Panc1 (cell line): ENCODE measurements at regions not wholly inside any gene's neighbourhood (a gene's known extent, or its start where the extent isn't known, plus 50 kb on each side); places are given as distances from the start of the nearest gene placed in this dataset.

Source experiments
- POLR2AphosphoS5 ChIP-seq: IDR thresholded peaks from 2 replicates; pipeline ENCODE4 v1.6.1; 2012; ENCODE audit warnings: mild to moderate bottlenecking, low read depth, low read length, moderate library complexity
- REST ChIP-seq, 2 experiments: IDR thresholded peaks; 2 replicates each; pipeline ENCODE4 v1.6.1; 2011 to 2012; ENCODE audit warnings: low read depth in 2 of 2, control low read depth in 1 of 2, low read length in 1 of 2, mild to moderate bottlenecking in 1 of 2, moderate library complexity in 1 of 2; ENCODE audit not compliant: insufficient read depth in 1 of 2
- TF ChIP-seq, protein P1 (sequence below): fragments of 450-650 bp; IDR thresholded peaks from 2 replicates; pipeline ENCODE4 v1.5.1; 2017; ENCODE audit warnings: mild to moderate bottlenecking

DNA sequence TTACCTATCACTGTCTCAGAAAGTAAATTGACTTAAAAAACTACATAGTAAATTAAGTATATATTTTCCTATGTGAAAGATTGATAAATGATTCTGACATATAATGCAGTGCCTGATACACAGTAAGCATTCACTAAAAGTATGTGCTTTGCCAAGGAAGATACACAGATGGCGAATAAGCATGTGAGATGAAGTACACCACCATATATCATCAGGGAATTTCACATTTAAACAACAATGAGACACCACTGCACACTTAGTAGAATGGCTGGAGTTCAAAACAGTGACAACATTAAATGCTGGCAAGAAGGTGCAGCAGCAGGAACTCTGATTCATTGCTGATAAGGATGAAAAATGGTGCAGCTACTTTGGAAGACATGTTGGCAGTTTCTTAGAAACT, 1118.8 kb downstream of the DTWD2 start:
- TF ChIP-seq, protein P1, sequence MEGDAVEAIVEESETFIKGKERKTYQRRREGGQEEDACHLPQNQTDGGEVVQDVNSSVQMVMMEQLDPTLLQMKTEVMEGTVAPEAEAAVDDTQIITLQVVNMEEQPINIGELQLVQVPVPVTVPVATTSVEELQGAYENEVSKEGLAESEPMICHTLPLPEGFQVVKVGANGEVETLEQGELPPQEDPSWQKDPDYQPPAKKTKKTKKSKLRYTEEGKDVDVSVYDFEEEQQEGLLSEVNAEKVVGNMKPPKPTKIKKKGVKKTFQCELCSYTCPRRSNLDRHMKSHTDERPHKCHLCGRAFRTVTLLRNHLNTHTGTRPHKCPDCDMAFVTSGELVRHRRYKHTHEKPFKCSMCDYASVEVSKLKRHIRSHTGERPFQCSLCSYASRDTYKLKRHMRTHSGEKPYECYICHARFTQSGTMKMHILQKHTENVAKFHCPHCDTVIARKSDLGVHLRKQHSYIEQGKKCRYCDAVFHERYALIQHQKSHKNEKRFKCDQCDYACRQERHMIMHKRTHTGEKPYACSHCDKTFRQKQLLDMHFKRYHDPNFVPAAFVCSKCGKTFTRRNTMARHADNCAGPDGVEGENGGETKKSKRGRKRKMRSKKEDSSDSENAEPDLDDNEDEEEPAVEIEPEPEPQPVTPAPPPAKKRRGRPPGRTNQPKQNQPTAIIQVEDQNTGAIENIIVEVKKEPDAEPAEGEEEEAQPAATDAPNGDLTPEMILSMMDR, result no peak
- no peak for TF ChIP-seq POLR2AphosphoS5
- no peak for TF ChIP-seq REST (IDR thresholded peaks at IDR 0.05; ENCODE audit: insufficient read depth in 1 of 2, low read depth in 2 of 2, low read length in 1 of 2)
